H9 (cell line): ENCODE measurements at regions not wholly inside any gene's neighbourhood (a gene's known extent, or its start where the extent isn't known, plus 50 kb on each side); places are given as distances from the start of the nearest gene placed in this dataset.

Experiments used
- DNase-seq: peaks from one replicate; pipeline ENCODE4 v3.0.0-alpha.2; 2017
- H2AFZ ChIP-seq: one replicate; pipeline ENCODE4 v1.6.1; 2013; ENCODE audit warnings: mild to moderate bottlenecking, low read length, control low read depth, moderate library complexity
- H2AK5ac ChIP-seq: 2 replicates; pipeline ENCODE4 v1.6.1; 2013; ENCODE audit warnings: low read length, control low read depth, mixed read lengths; ENCODE audit not compliant: insufficient read length
- H2BK120ac ChIP-seq: one replicate; pipeline ENCODE4 v1.6.1; 2013; ENCODE audit warnings: low read depth, mild to moderate bottlenecking, low read length, control low read depth, inconsistent platforms; ENCODE audit not compliant: poor library complexity, severe bottlenecking
- H2BK12ac ChIP-seq: 2 replicates; pipeline ENCODE4 v1.6.1; 2013; ENCODE audit warnings: low read length, control low read depth, mixed read lengths, low read depth; ENCODE audit not compliant: insufficient read length
- H2BK15ac ChIP-seq: 2 replicates; pipeline ENCODE4 v1.6.1; 2013; ENCODE audit warnings: low read depth, low read length, control low read depth
- H2BK20ac ChIP-seq: one replicate; pipeline ENCODE4 v1.6.1; 2013; ENCODE audit warnings: low read depth, mild to moderate bottlenecking, low read length, control low read depth, inconsistent platforms; ENCODE audit not compliant: poor library complexity, severe bottlenecking
- H2BK5ac ChIP-seq: 2 replicates; pipeline ENCODE4 v1.6.1; 2013; ENCODE audit warnings: low read length, control low read depth, mixed read lengths; ENCODE audit not compliant: insufficient read length
- H3K14ac ChIP-seq: 2 replicates; pipeline ENCODE4 v1.6.1; 2013; ENCODE audit warnings: low read length, control low read depth; ENCODE audit not compliant: insufficient read depth
- H3K18ac ChIP-seq: 2 replicates; pipeline ENCODE4 v1.6.1; 2013; ENCODE audit warnings: low read depth, mild to moderate bottlenecking, mixed read lengths, low read length, control low read depth; ENCODE audit not compliant: insufficient read length
- H3K23ac ChIP-seq: 2 replicates; pipeline ENCODE4 v1.6.1; 2013; ENCODE audit warnings: low read length, control low read depth, mixed read lengths, low read depth; ENCODE audit not compliant: insufficient read length
- H3K23me2 ChIP-seq: 2 replicates; pipeline ENCODE4 v1.6.1; 2013; ENCODE audit warnings: low read depth, mild to moderate bottlenecking, mixed read lengths, low read length, control low read depth; ENCODE audit not compliant: insufficient read length, poor library complexity, severe bottlenecking
- H3K27ac ChIP-seq: 2 replicates; pipeline ENCODE4 v1.5.1; 2013; ENCODE audit warnings: low read length, control low read depth, mixed read lengths, low read depth; ENCODE audit not compliant: insufficient read length
- H3K27me3 ChIP-seq: 2 replicates; pipeline ENCODE4 v1.6.1; 2013; ENCODE audit warnings: low read length, control low read depth, inconsistent platforms; ENCODE audit not compliant: insufficient read depth
- H3K4ac ChIP-seq: 2 replicates; pipeline ENCODE4 v1.6.1; 2013; ENCODE audit warnings: low read depth, mild to moderate bottlenecking, control low read depth, inconsistent platforms, low read length, moderate library complexity
- H3K4me1 ChIP-seq: 2 replicates; pipeline ENCODE4 v1.6.1; 2013; ENCODE audit warnings: low read length, control low read depth, inconsistent platforms; ENCODE audit not compliant: insufficient read depth
- H3K4me2 ChIP-seq: 2 replicates; pipeline ENCODE4 v1.6.1; 2013; ENCODE audit warnings: low read length, control low read depth, mixed read lengths; ENCODE audit not compliant: insufficient read length, insufficient read depth
- H3K56ac ChIP-seq: 2 replicates; pipeline ENCODE4 v1.6.1; 2013; ENCODE audit warnings: low read depth, mild to moderate bottlenecking, mixed read lengths, low read length, control low read depth; ENCODE audit not compliant: insufficient read length
- H3K79me1 ChIP-seq: 2 replicates; pipeline ENCODE4 v1.6.1; 2013; ENCODE audit warnings: low read depth, mild to moderate bottlenecking, moderate library complexity, low read length, control low read depth, inconsistent platforms; ENCODE audit not compliant: insufficient read depth, poor library complexity, severe bottlenecking
- H3K79me2 ChIP-seq: 2 replicates; pipeline ENCODE4 v1.6.1; 2013; ENCODE audit warnings: low read length, control low read depth, inconsistent platforms; ENCODE audit not compliant: insufficient read depth
- H3K9ac ChIP-seq: 2 replicates; pipeline ENCODE4 v1.6.1; 2013; ENCODE audit warnings: low read length, control low read depth, mixed read lengths; ENCODE audit not compliant: insufficient read length; ENCODE audit errors: extremely low read depth
- H3K9me3 ChIP-seq: one replicate; pipeline ENCODE4 v1.6.1; 2013; ENCODE audit warnings: low read depth, low read length, inconsistent platforms; ENCODE audit not compliant: control insufficient read depth
- H3T11ph ChIP-seq: one replicate; pipeline ENCODE4 v1.6.1; 2013; ENCODE audit warnings: mild to moderate bottlenecking, low read length, control low read depth, inconsistent platforms
- H4K20me1 ChIP-seq: one replicate; pipeline ENCODE4 v1.6.1; 2013; ENCODE audit not compliant: control insufficient read depth, insufficient read length, insufficient read depth
- H4K5ac ChIP-seq: 2 replicates; pipeline ENCODE4 v1.6.1; 2013; ENCODE audit warnings: low read depth, mild to moderate bottlenecking, mixed read lengths, low read length, control low read depth; ENCODE audit not compliant: insufficient read length
- H4K8ac ChIP-seq: replicated peaks from 2 replicates; pipeline ENCODE4 v1.6.1; 2013; ENCODE audit warnings: low read length, control low read depth, mixed read lengths, low read depth; ENCODE audit not compliant: insufficient read length
- H4K91ac ChIP-seq: 2 replicates; pipeline ENCODE4 v1.6.1; 2013; ENCODE audit warnings: low read depth, mild to moderate bottlenecking, moderate library complexity, mixed read lengths, low read length, control low read depth; ENCODE audit not compliant: insufficient read length
- H3K27ac Mint-ChIP-seq, 3 experiments: 2 replicates in 2 of 3; 3 replicates in 1 of 3; pipeline ENCODE4 v1.8.0; 2020 to 2021; ENCODE audit warnings: mixed read lengths in 3 of 3, mild to moderate bottlenecking in 1 of 3, moderate library complexity in 1 of 3
- H3K27me3 Mint-ChIP-seq: 2 replicates; pipeline ENCODE4 v1.8.0; 2021; ENCODE audit warnings: low read depth, mild to moderate bottlenecking, moderate library complexity, mixed read lengths
- H3K36me3 Mint-ChIP-seq, 3 experiments: 2 replicates in 2 of 3; 3 replicates in 1 of 3; pipeline ENCODE4 v1.8.0; 2020 to 2021; ENCODE audit warnings: low read depth in 3 of 3, mixed read lengths in 3 of 3; ENCODE audit not compliant: insufficient read depth in 1 of 3
- H3K4me1 Mint-ChIP-seq, 2 experiments: 2 replicates each; pipeline ENCODE4 v1.8.0; 2020; ENCODE audit warnings: mixed read lengths in 2 of 2
- H3K4me3 Mint-ChIP-seq, 2 experiments: 2 replicates in 1 of 2; 3 replicates in 1 of 2; pipeline ENCODE4 v1.8.0; 2020 to 2021; ENCODE audit warnings: mild to moderate bottlenecking in 2 of 2, mixed read lengths in 2 of 2, moderate library complexity in 1 of 2
- H3K9me3 Mint-ChIP-seq, 2 experiments: 2 replicates in 1 of 2; 3 replicates in 1 of 2; pipeline ENCODE4 v1.8.0; 2020; ENCODE audit warnings: mild to moderate bottlenecking in 2 of 2, mixed read lengths in 2 of 2, moderate library complexity in 1 of 2
- WGBS: extraction: QIAGEN DNeasy Blood & Tissue Kit; methylation state at CpG from one replicate; pipeline ENCODE4 v1.1.7; 2013; ENCODE audit warnings: missing lambda C conversion rate, low lambda C conversion rate, mixed read lengths; ENCODE audit not compliant: insufficient read length; ENCODE audit errors: extremely low coverage; 5-methylcytosine and 5-hydroxymethylcytosine counted together
- TF ChIP-seq, protein P1 (sequence below): fragments of 200-600 bp; sonication (generic); conservative IDR thresholded peaks from 3 replicates; pipeline ENCODE4 v1.8.0; 2021; ENCODE audit warnings: antibody characterized with exemption, mild to moderate bottlenecking

DNA sequence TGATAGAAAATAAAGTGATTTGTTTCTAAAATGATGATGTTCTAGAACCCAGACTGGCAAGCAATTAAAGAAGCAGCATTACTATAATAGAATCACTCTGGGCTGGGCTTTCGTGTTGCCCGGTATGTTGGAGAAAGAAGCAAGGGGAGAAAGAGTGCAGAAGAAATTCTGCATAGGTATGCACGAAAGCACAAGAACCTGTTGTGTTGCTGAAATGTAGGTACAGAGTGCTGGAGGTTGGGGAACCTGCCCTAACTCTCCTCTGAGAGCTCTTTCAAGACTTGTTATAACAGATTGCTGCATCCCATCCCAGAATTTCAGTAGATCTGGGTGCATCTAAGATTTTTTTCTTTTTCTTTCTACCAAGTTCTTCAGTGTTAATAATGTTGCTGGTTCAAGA is 95.7 kb upstream of the DACH1 start:
- H2AFZ ChIP-seq: no peak overlapping the region
- no peaks in the 10 kb centered on the region for H3K27me3 Mint-ChIP-seq
- H3K14ac ChIP-seq: no peak overlapping the region
- H2BK15ac ChIP-seq: no peak overlapping the region
- H3K27ac ChIP-seq: no peak overlapping the region
- no peak overlapping the region for H3T11ph ChIP-seq
- no peak overlapping the region for H2BK12ac ChIP-seq
- TF ChIP-seq, protein P1, sequence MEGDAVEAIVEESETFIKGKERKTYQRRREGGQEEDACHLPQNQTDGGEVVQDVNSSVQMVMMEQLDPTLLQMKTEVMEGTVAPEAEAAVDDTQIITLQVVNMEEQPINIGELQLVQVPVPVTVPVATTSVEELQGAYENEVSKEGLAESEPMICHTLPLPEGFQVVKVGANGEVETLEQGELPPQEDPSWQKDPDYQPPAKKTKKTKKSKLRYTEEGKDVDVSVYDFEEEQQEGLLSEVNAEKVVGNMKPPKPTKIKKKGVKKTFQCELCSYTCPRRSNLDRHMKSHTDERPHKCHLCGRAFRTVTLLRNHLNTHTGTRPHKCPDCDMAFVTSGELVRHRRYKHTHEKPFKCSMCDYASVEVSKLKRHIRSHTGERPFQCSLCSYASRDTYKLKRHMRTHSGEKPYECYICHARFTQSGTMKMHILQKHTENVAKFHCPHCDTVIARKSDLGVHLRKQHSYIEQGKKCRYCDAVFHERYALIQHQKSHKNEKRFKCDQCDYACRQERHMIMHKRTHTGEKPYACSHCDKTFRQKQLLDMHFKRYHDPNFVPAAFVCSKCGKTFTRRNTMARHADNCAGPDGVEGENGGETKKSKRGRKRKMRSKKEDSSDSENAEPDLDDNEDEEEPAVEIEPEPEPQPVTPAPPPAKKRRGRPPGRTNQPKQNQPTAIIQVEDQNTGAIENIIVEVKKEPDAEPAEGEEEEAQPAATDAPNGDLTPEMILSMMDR: no peak
- no CpG with 5 or more reads among the region's 3 CpGs for WGBS
- no peaks in the 10 kb centered on the region for H3K36me3 Mint-ChIP-seq
- no peaks in the 10 kb centered on the region for H4K20me1 ChIP-seq
- no peak overlapping the region for H4K8ac ChIP-seq
- no peaks in the 10 kb centered on the region for H3K9me3 Mint-ChIP-seq
- no peak overlapping the region for H4K5ac ChIP-seq
- no peak overlapping the region for H2BK120ac ChIP-seq
- H2BK5ac ChIP-seq: no peak overlapping the region
- no peak overlapping the region for H3K9ac ChIP-seq
- no peak overlapping the region for H2AK5ac ChIP-seq
- no peak overlapping the region for H3K23ac ChIP-seq
- H3K79me2 ChIP-seq: no peaks in the 10 kb centered on the region
- H3K27ac Mint-ChIP-seq: no peak overlapping the region; a peak in 1 of 7 replicates
- no peaks in the 10 kb centered on the region for H3K27me3 ChIP-seq
- H3K4ac ChIP-seq: no peak overlapping the region
- DNase-seq: no peak
- H3K56ac ChIP-seq: no peak overlapping the region
- H3K23me2 ChIP-seq: no peaks in the 10 kb centered on the region
- peaks cover 4 to 11% of the 10 kb centered on the region in 2 experiments; a peak in 3 of 4 replicates for H3K4me1 Mint-ChIP-seq
- no peak overlapping the region for H3K4me3 Mint-ChIP-seq
- no peak overlapping the region for H2BK20ac ChIP-seq
- H3K4me1 ChIP-seq: no peaks in the 10 kb centered on the region
- no peak overlapping the region for H4K91ac ChIP-seq
- H3K9me3 ChIP-seq: no peaks in the 10 kb centered on the region
- H3K4me2 ChIP-seq: no peak overlapping the region
- H3K18ac ChIP-seq: no peak overlapping the region
- H3K79me1 ChIP-seq: no peaks in the 10 kb centered on the region
